Right lobe of liver (tissue), 4 donors: ENCODE measurements at regions not wholly inside any gene's neighbourhood (a gene's known extent, or its start where the extent isn't known, plus 50 kb on each side); places are given as distances from the start of the nearest gene placed in this dataset.

ENCODE experiments used
- CTCF ChIP-seq, 4 donors: fragments of 200-600 bp in 3 of 4; fragments of 450-650 bp in 1 of 4; IDR thresholded peaks; one replicate each; pipeline versions ENCODE4 v1.5.1 to v1.8.0; 2016 to 2022; ENCODE audit warnings: antibody characterized with exemption in 4 of 4, mild to moderate bottlenecking in 2 of 4
- POLR2A ChIP-seq: fragments of 450-650 bp; IDR thresholded peaks from one replicate; pipeline ENCODE4 v1.6.1; 2017; ENCODE audit warnings: antibody characterized with exemption, mild to moderate bottlenecking
- donor health status: DM: no; HTN: no; CAD: no.
- donor health status: DM: no; HTN: no; CAD: no.
- donor health status: DM: no; HTN: yes; CAD: no.

- TF ChIP-seq CTCF (IDR thresholded peaks at IDR 0.05) (no peak), POLR2A (no peak)
These were observed 1430.4 kb upstream of the B3GALT2 start for GRCh38 chr1:194616835-194617234.
